ENCODE measurements at regions not wholly inside any gene's neighbourhood (a gene's known extent, or its start where the extent isn't known, plus 50 kb on each side); places are given as distances from the start of the nearest gene placed in this dataset.

DNA sequence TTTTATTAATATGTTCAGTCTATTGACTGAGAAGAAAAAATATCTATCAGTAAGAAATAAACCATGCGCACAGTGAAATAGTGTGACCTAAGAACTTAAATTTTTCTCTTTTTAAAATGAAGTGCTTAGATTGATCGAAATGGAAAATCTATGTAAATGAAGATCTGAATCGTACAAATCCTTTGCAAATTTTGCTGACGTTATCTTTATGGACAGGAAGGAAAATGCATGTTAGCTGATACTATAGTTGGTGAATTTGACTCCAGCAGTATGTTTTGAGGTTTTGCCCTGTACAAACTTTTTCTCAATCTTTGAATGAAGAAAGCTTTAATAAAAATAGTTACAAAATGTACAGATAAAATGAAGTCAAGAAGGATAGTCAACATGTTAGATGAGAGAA is 82.9 kb downstream of the NRN1 start:
- TF ChIP-seq, protein P1, sequence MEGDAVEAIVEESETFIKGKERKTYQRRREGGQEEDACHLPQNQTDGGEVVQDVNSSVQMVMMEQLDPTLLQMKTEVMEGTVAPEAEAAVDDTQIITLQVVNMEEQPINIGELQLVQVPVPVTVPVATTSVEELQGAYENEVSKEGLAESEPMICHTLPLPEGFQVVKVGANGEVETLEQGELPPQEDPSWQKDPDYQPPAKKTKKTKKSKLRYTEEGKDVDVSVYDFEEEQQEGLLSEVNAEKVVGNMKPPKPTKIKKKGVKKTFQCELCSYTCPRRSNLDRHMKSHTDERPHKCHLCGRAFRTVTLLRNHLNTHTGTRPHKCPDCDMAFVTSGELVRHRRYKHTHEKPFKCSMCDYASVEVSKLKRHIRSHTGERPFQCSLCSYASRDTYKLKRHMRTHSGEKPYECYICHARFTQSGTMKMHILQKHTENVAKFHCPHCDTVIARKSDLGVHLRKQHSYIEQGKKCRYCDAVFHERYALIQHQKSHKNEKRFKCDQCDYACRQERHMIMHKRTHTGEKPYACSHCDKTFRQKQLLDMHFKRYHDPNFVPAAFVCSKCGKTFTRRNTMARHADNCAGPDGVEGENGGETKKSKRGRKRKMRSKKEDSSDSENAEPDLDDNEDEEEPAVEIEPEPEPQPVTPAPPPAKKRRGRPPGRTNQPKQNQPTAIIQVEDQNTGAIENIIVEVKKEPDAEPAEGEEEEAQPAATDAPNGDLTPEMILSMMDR (IDR thresholded peaks at IDR 0.05; ENCODE audit: low read depth, low read length) = no peak
- TF ChIP-seq EZH2phosphoT487 (IDR thresholded peaks at IDR 0.05; ENCODE audit: low read depth) = no peak
- no peak overlapping the region for H3K4me2 ChIP-seq (ENCODE audit: low read length)
- peaks cover 8% of the 10 kb centered on the region for H3K27me3 ChIP-seq (ENCODE audit: low read depth, low read length)
- H3K79me2 ChIP-seq (ENCODE audit: low read length) = no peaks in the 10 kb centered on the region
- H4K20me1 ChIP-seq (ENCODE audit: insufficient read depth, low read length) = no peaks in the 10 kb centered on the region
- H3K4me3 ChIP-seq (ENCODE audit: low read length) = no peak overlapping the region
- no peaks in the 10 kb centered on the region for H3K4me1 ChIP-seq (ENCODE audit: low read length)
- H3K27ac ChIP-seq (ENCODE audit: low read length) = no peak overlapping the region
- H3K9ac ChIP-seq (ENCODE audit: low read length) = no peak overlapping the region
- no peaks in the 10 kb centered on the region for H3K36me3 ChIP-seq (replicated peaks; ENCODE audit: low read depth, low read length)
- H3K9me3 ChIP-seq (ENCODE audit: insufficient read depth, low read length) = no peaks in the 10 kb centered on the region
- no peak overlapping the region for H2AFZ ChIP-seq (ENCODE audit: low read depth, low read length)

DNA sequence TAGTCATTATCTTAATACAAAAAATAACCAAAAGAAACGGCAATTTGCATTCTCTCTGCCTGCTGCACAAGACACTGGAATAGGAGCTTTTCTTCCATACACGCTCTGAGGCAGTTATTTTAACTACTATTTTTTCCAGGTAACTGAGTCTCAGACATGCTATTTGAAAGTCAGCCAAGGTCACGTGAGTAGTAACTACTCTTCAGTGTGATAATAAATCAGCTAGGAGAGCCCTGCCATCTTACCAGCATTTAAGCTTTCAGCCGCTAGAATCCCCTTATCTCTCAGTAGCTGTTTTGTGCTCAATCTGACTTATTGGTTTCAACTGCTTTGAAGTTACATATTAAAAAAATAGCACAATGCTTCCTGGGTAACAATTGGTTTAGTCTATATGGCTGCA is 84.5 kb downstream of the NRN1 start:
- H4K20me1 ChIP-seq (ENCODE audit: insufficient read depth, low read length) = no peaks in the 10 kb centered on the region
- H3K4me3 ChIP-seq (ENCODE audit: low read length) = no peak overlapping the region
- H3K27ac ChIP-seq (ENCODE audit: low read length) = no peak overlapping the region
- H3K9ac ChIP-seq (ENCODE audit: low read length) = no peak overlapping the region
- H2AFZ ChIP-seq (ENCODE audit: low read depth, low read length) = no peak overlapping the region
- H3K36me3 ChIP-seq (replicated peaks; ENCODE audit: low read depth, low read length) = no peaks in the 10 kb centered on the region
- no peaks in the 10 kb centered on the region for H3K4me1 ChIP-seq (ENCODE audit: low read length)
- TF ChIP-seq, protein P1 (IDR thresholded peaks at IDR 0.05; ENCODE audit: low read depth, low read length) = no peak
- no peak for TF ChIP-seq EZH2phosphoT487 (IDR thresholded peaks at IDR 0.05; ENCODE audit: low read depth)
- no peaks in the 10 kb centered on the region for H3K9me3 ChIP-seq (ENCODE audit: insufficient read depth, low read length)
- no peaks in the 10 kb centered on the region for H3K79me2 ChIP-seq (ENCODE audit: low read length)
- peaks cover 11% of the 10 kb centered on the region for H3K27me3 ChIP-seq (ENCODE audit: low read depth, low read length)
- no peak overlapping the region for H3K4me2 ChIP-seq (ENCODE audit: low read length)

DNA sequence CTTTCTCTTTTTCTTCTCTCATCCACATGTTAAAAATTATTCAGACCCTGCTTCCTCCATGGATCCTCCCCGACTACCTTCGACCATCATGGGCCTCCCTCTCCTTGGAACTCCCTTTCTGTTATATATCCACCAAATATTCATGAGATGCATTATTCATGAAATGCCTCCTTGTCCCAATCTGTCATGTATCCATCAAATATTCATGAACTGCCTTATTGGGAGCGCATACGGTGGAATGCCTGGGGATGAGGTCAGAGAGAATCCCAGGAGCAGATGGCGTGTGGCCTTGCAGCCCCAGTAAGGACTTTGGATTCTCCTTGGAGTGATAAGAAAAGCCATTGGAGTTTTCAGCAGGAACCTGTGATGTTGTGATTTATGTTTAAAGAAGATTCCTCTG is 97.0 kb downstream of the NRN1 start:
- no peaks in the 10 kb centered on the region for H3K36me3 ChIP-seq (replicated peaks; ENCODE audit: low read depth, low read length)
- no peaks in the 10 kb centered on the region for H4K20me1 ChIP-seq (ENCODE audit: insufficient read depth, low read length)
- H3K9ac ChIP-seq (ENCODE audit: low read length) = no peak overlapping the region
- no peak overlapping the region for H3K4me3 ChIP-seq (ENCODE audit: low read length)
- no peaks in the 10 kb centered on the region; the same call in 1 of the 2 replicates for H3K27me3 ChIP-seq (ENCODE audit: low read depth, low read length)
- no peak overlapping the region for H3K27ac ChIP-seq (ENCODE audit: low read length)
- no peaks in the 10 kb centered on the region for H3K9me3 ChIP-seq (ENCODE audit: insufficient read depth, low read length)
- H3K4me2 ChIP-seq (ENCODE audit: low read length) = no peak overlapping the region
- TF ChIP-seq EZH2phosphoT487 (IDR thresholded peaks at IDR 0.05; ENCODE audit: low read depth) = no peak
- H2AFZ ChIP-seq (ENCODE audit: low read depth, low read length) = no peak overlapping the region
- H3K4me1 ChIP-seq (ENCODE audit: low read length) = no peaks in the 10 kb centered on the region
- no peaks in the 10 kb centered on the region for H3K79me2 ChIP-seq (ENCODE audit: low read length)

DNA sequence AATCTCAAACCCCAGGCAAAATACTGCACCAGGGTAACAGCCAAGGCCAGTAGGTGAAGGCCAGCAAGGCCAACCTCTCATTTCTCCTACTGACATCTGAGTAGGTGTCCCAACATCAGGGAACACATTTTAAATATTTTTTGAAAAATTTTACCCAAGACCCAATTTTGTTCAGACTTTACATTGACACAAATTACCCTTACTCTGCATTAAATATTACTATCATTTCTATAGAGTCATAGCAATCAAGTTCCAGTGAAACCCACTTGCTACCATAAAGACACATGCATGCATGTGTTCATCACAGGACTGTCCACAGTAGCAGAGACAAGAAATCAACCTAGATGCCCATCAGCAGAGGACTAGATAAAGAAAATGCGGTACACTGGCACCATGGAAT is 99.9 kb downstream of the NRN1 start:
- no peaks in the 10 kb centered on the region for H3K4me1 ChIP-seq (ENCODE audit: low read length)
- no peaks in the 10 kb centered on the region for H3K36me3 ChIP-seq (replicated peaks; ENCODE audit: low read depth, low read length)
- no peaks in the 10 kb centered on the region for H4K20me1 ChIP-seq (ENCODE audit: insufficient read depth, low read length)
- H3K27ac ChIP-seq (ENCODE audit: low read length) = no peak overlapping the region
- H3K9ac ChIP-seq (ENCODE audit: low read length) = no peak overlapping the region
- H3K4me3 ChIP-seq (ENCODE audit: low read length) = no peak overlapping the region
- H2AFZ ChIP-seq (ENCODE audit: low read depth, low read length) = no peak overlapping the region
- H3K79me2 ChIP-seq (ENCODE audit: low read length) = no peaks in the 10 kb centered on the region
- no peak overlapping the region for H3K4me2 ChIP-seq (ENCODE audit: low read length)
- H3K9me3 ChIP-seq (ENCODE audit: insufficient read depth, low read length) = no peaks in the 10 kb centered on the region
- H3K27me3 ChIP-seq (ENCODE audit: low read depth, low read length) = no peaks in the 10 kb centered on the region
- TF ChIP-seq EZH2phosphoT487 (IDR thresholded peaks at IDR 0.05; ENCODE audit: low read depth) = no peak
- TF ChIP-seq, protein P1 (IDR thresholded peaks at IDR 0.05; ENCODE audit: low read depth, low read length) = no peak

DNA sequence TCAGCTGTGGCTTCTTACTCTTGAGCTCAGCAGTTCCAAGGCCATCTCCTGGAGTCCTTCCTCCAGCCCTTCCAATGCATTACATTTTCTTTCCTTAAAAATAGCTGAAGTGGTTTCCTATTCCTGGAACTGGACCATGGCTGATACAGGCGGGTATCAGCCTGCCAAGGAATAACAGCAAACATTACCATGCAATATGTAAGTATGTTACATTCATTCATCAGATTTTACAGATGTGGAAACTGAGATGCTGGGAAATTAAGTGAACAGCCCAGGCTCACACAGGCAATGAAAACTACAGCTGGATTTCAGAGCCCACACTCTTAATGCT is 100.4 kb downstream of the NRN1 start:
- no peak overlapping the region for H3K4me3 ChIP-seq (ENCODE audit: low read length)
- H3K27me3 ChIP-seq (ENCODE audit: low read depth, low read length) = no peaks in the 10 kb centered on the region
- no peaks in the 10 kb centered on the region for H3K4me1 ChIP-seq (ENCODE audit: low read length)
- no peak overlapping the region for H3K9ac ChIP-seq (ENCODE audit: low read length)
- no peak overlapping the region for H2AFZ ChIP-seq (ENCODE audit: low read depth, low read length)
- TF ChIP-seq EZH2phosphoT487 (IDR thresholded peaks at IDR 0.05; ENCODE audit: low read depth) = no peak
- TF ChIP-seq, protein P1 (IDR thresholded peaks at IDR 0.05; ENCODE audit: low read depth, low read length) = no peak
- no peaks in the 10 kb centered on the region for H3K9me3 ChIP-seq (ENCODE audit: insufficient read depth, low read length)
- H3K4me2 ChIP-seq (ENCODE audit: low read length) = no peak overlapping the region
- H3K36me3 ChIP-seq (replicated peaks; ENCODE audit: low read depth, low read length) = no peaks in the 10 kb centered on the region
- no peak overlapping the region for H3K27ac ChIP-seq (ENCODE audit: low read length)
- no peaks in the 10 kb centered on the region for H3K79me2 ChIP-seq (ENCODE audit: low read length)
- no peaks in the 10 kb centered on the region for H4K20me1 ChIP-seq (ENCODE audit: insufficient read depth, low read length)

All from OCI-LY3 (cell line).